H1 (cell line): ENCODE measurements at regions not wholly inside any gene's neighbourhood (a gene's known extent, or its start where the extent isn't known, plus 50 kb on each side); places are given as distances from the start of the nearest gene placed in this dataset.

ENCODE experiments used
- CTCF ChIA-PET: fragments of 300-600 bp; sonication (Branson Sonifier 250); formaldehyde crosslinking; loops from one replicate; lab custom pipeline; 2021; ENCODE audit not compliant: partially characterized antibody; lab: Charles Lee
- POLR2A ChIA-PET: fragments of 300-600 bp; sonication (Branson Sonifier 250); formaldehyde crosslinking; loops from one replicate; lab custom pipeline; 2021; ENCODE audit warnings: inconsistent platforms; ENCODE audit not compliant: partially characterized antibody; lab: Charles Lee
- DNase-seq, 2 experiments: peaks; one replicate each; pipeline versions ENCODE4 v3.0.0 to v3.0.0-alpha.2; 2010 to 2022; ENCODE audit warnings: low spot score in 2 of 2, low read depth in 1 of 2, mixed read lengths in 1 of 2
- FAIRE-seq: peaks from 2 replicates; lab custom pipeline; 2011; peaks lifted over from hg19 to GRCh38; lab: Jason Lieb, UNC
- H2AFZ ChIP-seq: 2 replicates; pipeline ENCODE4 v1.8.1; 2012; ENCODE audit warnings: low read length, inconsistent platforms
- H2AK5ac ChIP-seq: 2 replicates; pipeline ENCODE4 v1.6.1; 2013; ENCODE audit warnings: low read depth, low read length
- H2BK120ac ChIP-seq: replicated peaks from 2 replicates; pipeline ENCODE3; 2013; ENCODE audit warnings: low read depth, low read length, inconsistent platforms
- H2BK12ac ChIP-seq: 2 replicates; pipeline ENCODE4 v1.6.1; 2013; ENCODE audit warnings: low read depth, low read length
- H2BK15ac ChIP-seq: 2 replicates; pipeline ENCODE4 v1.6.1; 2013; ENCODE audit warnings: low read length
- H2BK20ac ChIP-seq: 2 replicates; pipeline ENCODE4 v1.6.1; 2013; ENCODE audit warnings: low read length
- H2BK5ac ChIP-seq: 2 replicates; pipeline ENCODE4 v1.6.1; 2013; ENCODE audit warnings: low read depth, low read length
- H3K14ac ChIP-seq: 2 replicates; pipeline ENCODE4 v1.6.1; 2013; ENCODE audit warnings: inconsistent platforms; ENCODE audit not compliant: insufficient read length
- H3K18ac ChIP-seq: 2 replicates; pipeline ENCODE4 v1.6.1; 2013; ENCODE audit warnings: low read length; ENCODE audit errors: extremely low read depth
- H3K23ac ChIP-seq: 2 replicates; pipeline ENCODE4 v1.6.1; 2013; ENCODE audit warnings: inconsistent platforms; ENCODE audit not compliant: insufficient read length
- H3K23me2 ChIP-seq: 2 replicates; pipeline ENCODE4 v1.6.1; 2013; ENCODE audit warnings: low read depth, low read length
- H3K27ac ChIP-seq: 2 replicates; pipeline ENCODE4 v1.6.1; 2011; ENCODE audit warnings: low read depth, low read length, inconsistent platforms
- H3K27me3 ChIP-seq, 4 experiments: replicated peaks in 1 of 4; 1 replicate in 1 of 4; 2 replicates in 3 of 4; pipeline versions ENCODE4 v1.6.1 to v1.8.1; 2011 to 2013; ENCODE audit warnings: low read length in 3 of 4, mild to moderate bottlenecking in 3 of 4, inconsistent platforms in 2 of 4, mixed read lengths in 2 of 4, moderate library complexity in 1 of 4; ENCODE audit not compliant: control insufficient read depth in 3 of 4, insufficient read depth in 3 of 4; ENCODE audit errors: extremely low read depth in 1 of 4
- H3K36me3 ChIP-seq, 4 experiments: 2 replicates each; pipeline versions ENCODE4 v1.6.1 to v1.8.1; 2011 to 2013; ENCODE audit warnings: mild to moderate bottlenecking in 4 of 4, low read length in 3 of 4, moderate library complexity in 2 of 4, control low read depth in 1 of 4, inconsistent platforms in 1 of 4; ENCODE audit not compliant: insufficient read depth in 4 of 4, control insufficient read depth in 2 of 4
- H3K4ac ChIP-seq: replicated peaks from 2 replicates; pipeline ENCODE3; 2013; ENCODE audit warnings: low read length, low read depth, mixed read lengths, inconsistent platforms; ENCODE audit not compliant: insufficient read length
- H3K4me1 ChIP-seq, 4 experiments: replicated peaks in 1 of 4; 1 replicate in 1 of 4; 2 replicates in 3 of 4; pipeline versions ENCODE4 v1.6.1 to v1.8.1; 2011 to 2013; ENCODE audit warnings: low read length in 3 of 4, inconsistent platforms in 2 of 4, mixed read lengths in 1 of 4; ENCODE audit not compliant: insufficient read depth in 4 of 4, control insufficient read depth in 3 of 4
- H3K4me2 ChIP-seq, 2 experiments: 2 replicates each; pipeline versions ENCODE4 v1.6.1 to v1.8.1; 2011 to 2013; ENCODE audit warnings: low read depth in 2 of 2, low read length in 2 of 2, control low read depth in 1 of 2, inconsistent platforms in 1 of 2, mild to moderate bottlenecking in 1 of 2; ENCODE audit not compliant: insufficient read depth in 1 of 2
- H3K4me3 ChIP-seq, 4 experiments: fragments of 200-600, 300-600 bp in 1 of 4; sonication (generic), shearing (Covaris generic), sonication (Bioruptor Twin) in 1 of 4; 2 replicates each; pipeline versions ENCODE4 v1.5.1 to v1.8.1; 2011 to 2016; ENCODE audit warnings: low read length in 4 of 4, low read depth in 3 of 4, control low read depth in 2 of 4, inconsistent platforms in 2 of 4, mild to moderate bottlenecking in 2 of 4, mixed read lengths in 1 of 4, moderate library complexity in 1 of 4; ENCODE audit not compliant: insufficient read depth in 2 of 4; ENCODE audit errors: extremely low read depth in 1 of 4
- H3K56ac ChIP-seq: replicated peaks from 2 replicates; pipeline ENCODE3; 2013; ENCODE audit warnings: low read depth, mild to moderate bottlenecking, mixed read lengths, low read length, inconsistent platforms; ENCODE audit not compliant: insufficient read length
- H3K79me1 ChIP-seq: 2 replicates; pipeline ENCODE4 v1.6.1; 2013; ENCODE audit warnings: low read depth, low read length, control low read depth
- H3K79me2 ChIP-seq, 2 experiments: 2 replicates each; pipeline versions ENCODE4 v1.6.1 to v1.8.1; 2012 to 2013; ENCODE audit warnings: low read length in 2 of 2, mild to moderate bottlenecking in 2 of 2, inconsistent platforms in 1 of 2; ENCODE audit not compliant: insufficient read depth in 2 of 2, control insufficient read depth in 1 of 2
- H3K9ac ChIP-seq, 4 experiments: replicated peaks in 1 of 4; 1 replicate in 1 of 4; 2 replicates in 3 of 4; pipeline versions ENCODE4 v1.6.1 to v1.8.1; 2011 to 2013; ENCODE audit warnings: low read depth in 3 of 4, low read length in 3 of 4, control low read depth in 2 of 4, mild to moderate bottlenecking in 2 of 4, moderate library complexity in 2 of 4, inconsistent platforms in 1 of 4; ENCODE audit errors: extremely low read depth in 1 of 4
- H3K9me3 ChIP-seq, 2 experiments: 2 replicates each; pipeline versions ENCODE4 v1.6.1 to v1.8.1; 2012 to 2013; ENCODE audit warnings: mild to moderate bottlenecking in 2 of 2, moderate library complexity in 2 of 2, control low read depth in 1 of 2, inconsistent platforms in 1 of 2, low read depth in 1 of 2, low read length in 1 of 2, mixed read lengths in 1 of 2; ENCODE audit not compliant: insufficient read depth in 2 of 2
- H4K20me1 ChIP-seq, 2 experiments: replicated peaks in 1 of 2; 2 replicates each; pipeline versions ENCODE3 to v1.8.1; 2011 to 2013; ENCODE audit warnings: inconsistent platforms in 2 of 2, low read length in 2 of 2, mild to moderate bottlenecking in 1 of 2; ENCODE audit not compliant: insufficient read depth in 2 of 2, control insufficient read depth in 1 of 2
- H4K5ac ChIP-seq: 2 replicates; pipeline ENCODE4 v1.6.1; 2013; ENCODE audit warnings: low read length, low read depth, mixed read lengths, inconsistent platforms; ENCODE audit not compliant: insufficient read length
- H4K8ac ChIP-seq: 2 replicates; pipeline ENCODE4 v1.8.0; 2013; ENCODE audit warnings: mild to moderate bottlenecking, moderate library complexity, low read length, inconsistent platforms; ENCODE audit not compliant: insufficient read depth; ENCODE audit errors: extremely low read depth
- H4K91ac ChIP-seq: replicated peaks from 2 replicates; pipeline ENCODE3; 2013; ENCODE audit warnings: low read length, mixed read lengths, inconsistent platforms; ENCODE audit not compliant: insufficient read length
- MAX ChIP-seq: IDR thresholded peaks from 2 replicates; pipeline ENCODE4 v1.6.1; 2012; ENCODE audit warnings: inconsistent platforms
- NRF1 ChIP-seq: IDR thresholded peaks from 2 replicates; pipeline ENCODE4 v1.6.1; 2011; ENCODE audit warnings: mild to moderate bottlenecking, low read depth, low read length, improper control_type of control experiment
- PHF8 ChIP-seq: fragments of 200-600 bp; sonication (generic); conservative IDR thresholded peaks from 2 replicates; pipeline ENCODE4 v1.7.1; 2012; ENCODE audit warnings: low read depth, mild to moderate bottlenecking, inconsistent platforms, low read length, moderate library complexity
- POLR2A ChIP-seq, 2 experiments: IDR thresholded peaks; 1 replicate in 1 of 2; 2 replicates in 1 of 2; pipeline ENCODE4 v1.6.1; 2011; ENCODE audit warnings: low read depth in 2 of 2, low read length in 2 of 2, mild to moderate bottlenecking in 2 of 2; ENCODE audit errors: control extremely low read depth in 1 of 2
- POLR2AphosphoS5 ChIP-seq: IDR thresholded peaks from 2 replicates; pipeline ENCODE4 v1.6.1; 2011; ENCODE audit warnings: low read depth, low read length
- RNF2 ChIP-seq: fragments of 200-900, 300-1000 bp; sonication (generic); IDR thresholded peaks from 2 replicates; pipeline ENCODE4 v1.7.1; 2016; ENCODE audit warnings: borderline replicate concordance, low read depth, mild to moderate bottlenecking, antibody characterized with exemption, low read length; ENCODE audit not compliant: poor library complexity, severe bottlenecking; ENCODE audit errors: missing control alignments
- RXRA ChIP-seq: IDR thresholded peaks from 2 replicates; pipeline ENCODE4 v1.6.1; 2011; ENCODE audit warnings: low read depth, mild to moderate bottlenecking, low read length, moderate library complexity; ENCODE audit not compliant: insufficient read depth
- SAP30 ChIP-seq: fragments of 300-600 bp; sonication (generic); IDR thresholded peaks from 2 replicates; pipeline ENCODE4 v1.7.1; 2012; ENCODE audit warnings: low read length, moderate library complexity, mild to moderate bottlenecking, inconsistent platforms; ENCODE audit not compliant: insufficient read depth, insufficient replicate concordance
- SIX5 ChIP-seq: IDR thresholded peaks from 2 replicates; pipeline ENCODE4 v1.6.1; 2011; ENCODE audit warnings: mild to moderate bottlenecking, low read depth, low read length
- SP4 ChIP-seq: IDR thresholded peaks from 2 replicates; pipeline ENCODE4 v1.6.1; 2012; ENCODE audit warnings: low read length, inconsistent platforms
- SRF ChIP-seq: IDR thresholded peaks from 2 replicates; pipeline ENCODE4 v1.6.1; 2011; ENCODE audit warnings: mild to moderate bottlenecking, low read depth, low read length, moderate library complexity
- TAF7 ChIP-seq: optimal IDR thresholded peaks from 2 replicates; pipeline ENCODE3; 2011; ENCODE audit warnings: low read depth, mild to moderate bottlenecking, inconsistent platforms, low read length, moderate library complexity, borderline replicate concordance
- YY1 ChIP-seq: IDR thresholded peaks from 2 replicates; pipeline ENCODE4 v1.6.1; 2011; ENCODE audit warnings: low read depth, mild to moderate bottlenecking, low read length
- WGBS, 2 experiments: shearing (Covaris generic) in 1 of 2; methylation state at CpG; one replicate each; pipeline versions ENCODE4 v1.1.6 to v1.1.7; 2013 to 2015; ENCODE audit warnings: low lambda C conversion rate in 2 of 2, mixed read lengths in 2 of 2, inconsistent platforms in 1 of 2, low coverage in 1 of 2, missing lambda C conversion rate in 1 of 2; ENCODE audit not compliant: insufficient replicate concordance in 2 of 2, insufficient coverage in 1 of 2, insufficient read length in 1 of 2; ENCODE audit errors: extremely low coverage in 1 of 2, missing lambda C conversion rate in 1 of 2; 5-methylcytosine and 5-hydroxymethylcytosine counted together

- WGBS, 2 experiments: 92% methylated on average over 6 of the region's 6 CpGs; no CpG with 5 or more reads in 1 of the 2 experiments
- H3K23ac ChIP-seq: no peak overlapping the region
- no peak overlapping the region for H3K4me3 ChIP-seq
- no peak overlapping the region for H3K4me2 ChIP-seq
- no peak for FAIRE-seq
- no peak overlapping the region for H2BK120ac ChIP-seq
- no peak overlapping the region for H2BK5ac ChIP-seq
- no peak overlapping the region for H4K5ac ChIP-seq
- no peaks in the 10 kb centered on the region for H4K20me1 ChIP-seq
- no peak overlapping the region for H2BK12ac ChIP-seq
- H3K36me3 ChIP-seq: no peaks in the 10 kb centered on the region
- no peak overlapping the region for H4K8ac ChIP-seq
- CTCF ChIA-PET: no interaction called here
- no peaks in the 10 kb centered on the region for H3K4me1 ChIP-seq
- no peak overlapping the region for H2AK5ac ChIP-seq
- no peak overlapping the region for H4K91ac ChIP-seq
- no peak overlapping the region for H3K4ac ChIP-seq
- TF ChIP-seq SAP30 (no peak), POLR2A (IDR thresholded peaks at IDR 0.05; ENCODE audit: control extremely low read depth in 1 of 2, low read depth in 2 of 2, low read length in 2 of 2) (no peak), TAF7 (no peak), NRF1 (no peak), PHF8 (no peak), MAX (no peak), POLR2AphosphoS5 (no peak), SIX5 (no peak), SP4 (no peak), YY1 (no peak), RNF2 (no peak), SRF (no peak), RXRA (no peak)
- no peaks in the 10 kb centered on the region for H3K27me3 ChIP-seq
- no peak overlapping the region for H3K56ac ChIP-seq
- H3K79me2 ChIP-seq: no peaks in the 10 kb centered on the region
- H2BK20ac ChIP-seq: no peak overlapping the region
- no peak for DNase-seq
- H3K27ac ChIP-seq: no peak overlapping the region
- H3K18ac ChIP-seq: no peak overlapping the region
- POLR2A ChIA-PET: no interaction called here
- no peaks in the 10 kb centered on the region for H3K23me2 ChIP-seq
- H3K14ac ChIP-seq: no peak overlapping the region
- H2BK15ac ChIP-seq: no peak overlapping the region
- no peaks in the 10 kb centered on the region for H3K79me1 ChIP-seq
- no peak overlapping the region for H2AFZ ChIP-seq
- H3K9me3 ChIP-seq: no peaks in the 10 kb centered on the region
- no peak overlapping the region for H3K9ac ChIP-seq
These were observed 993.9 kb downstream of the VRK1 start for GRCh38 chr14:97791072-97791471.
